NCI-H1417 treated with DMSO at 0.1 percent for 48 hours (cell line): ENCODE measurements at regions not wholly inside any gene's neighbourhood (a gene's known extent, or its start where the extent isn't known, plus 50 kb on each side); places are given as distances from the start of the nearest gene placed in this dataset.
"Not testable (repeated sequence)": the region's sequence is repeated elsewhere in the genome, so short reads cannot be mapped to it uniquely, and the experiment has no call there.

Source experiments
- DNase-seq: peaks from one replicate; lab custom pipeline; 2025; lab: John Stamatoyannopoulos, UW

DNA sequence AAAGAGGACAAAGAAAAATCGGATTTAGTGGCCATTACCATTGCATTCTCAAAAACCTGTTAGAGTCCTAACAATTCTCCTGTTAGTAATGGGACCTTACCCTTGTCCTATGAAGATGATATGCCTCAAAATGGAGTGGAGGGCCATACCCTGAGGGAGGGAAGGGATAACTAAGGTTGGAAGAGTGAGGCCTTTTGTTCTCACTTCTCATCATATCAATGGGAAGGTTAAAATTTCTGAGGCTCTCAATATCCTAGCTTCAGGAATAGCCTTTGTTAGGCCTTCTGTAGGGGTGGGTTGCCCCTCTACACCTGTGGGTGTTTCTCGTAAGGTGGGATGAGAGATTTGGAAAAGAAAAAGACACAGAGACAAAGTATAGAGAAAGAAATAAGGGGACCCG lies 109.4 kb upstream of the SGIP1 start:
- not testable (repeated sequence) for DNase-seq

DNA sequence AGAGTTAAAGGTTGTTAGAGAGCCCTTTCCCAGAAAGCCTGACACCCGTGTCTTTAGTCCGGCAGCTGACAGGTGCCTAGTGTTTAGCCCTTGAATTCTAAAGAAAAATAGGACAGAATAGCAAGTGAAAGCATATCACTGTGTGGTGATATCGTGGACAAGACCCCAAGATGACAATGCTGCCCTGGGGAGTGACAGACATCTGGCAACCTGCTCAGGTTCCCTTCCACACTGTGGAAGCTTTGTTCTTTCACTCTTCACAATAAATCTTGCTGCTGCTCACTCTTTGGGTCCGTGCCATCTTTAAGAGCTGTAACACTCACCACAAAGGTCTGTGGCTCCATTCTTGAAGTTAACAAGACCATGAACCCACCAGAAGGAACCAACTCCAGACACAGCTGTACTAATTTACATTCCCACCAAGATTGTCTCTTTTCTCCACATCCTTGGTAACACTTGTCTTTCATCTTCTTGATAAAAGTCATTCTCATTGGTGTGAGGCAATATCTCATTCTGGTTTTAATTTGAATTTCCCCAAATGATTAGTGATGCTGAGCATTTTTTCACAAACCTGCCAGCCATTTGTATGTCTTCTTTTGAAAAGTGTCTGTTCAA lies 107.6 kb upstream of the SGIP1 start:
- DNase-seq: no peak

DNA sequence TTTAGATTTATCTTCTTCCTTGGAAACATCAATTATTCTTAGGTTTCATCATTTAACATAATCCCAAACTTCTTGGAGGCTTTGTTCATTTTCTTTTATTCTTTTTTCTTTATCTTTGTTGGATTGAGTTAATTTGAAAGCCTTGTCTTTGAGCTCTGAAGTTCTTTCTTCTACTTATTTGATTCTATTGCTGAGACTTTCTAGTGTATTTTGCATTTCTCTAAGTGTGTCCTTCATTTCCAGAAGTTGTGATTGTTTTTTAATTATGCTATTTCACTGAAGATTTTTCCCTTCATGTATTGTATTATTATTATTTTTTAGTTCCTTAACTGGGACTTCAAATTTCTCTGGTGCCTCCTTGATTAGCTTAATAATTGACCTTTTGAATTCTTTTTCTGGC lies 103.1 kb upstream of the SGIP1 start:
- DNase-seq: not testable (repeated sequence)

DNA sequence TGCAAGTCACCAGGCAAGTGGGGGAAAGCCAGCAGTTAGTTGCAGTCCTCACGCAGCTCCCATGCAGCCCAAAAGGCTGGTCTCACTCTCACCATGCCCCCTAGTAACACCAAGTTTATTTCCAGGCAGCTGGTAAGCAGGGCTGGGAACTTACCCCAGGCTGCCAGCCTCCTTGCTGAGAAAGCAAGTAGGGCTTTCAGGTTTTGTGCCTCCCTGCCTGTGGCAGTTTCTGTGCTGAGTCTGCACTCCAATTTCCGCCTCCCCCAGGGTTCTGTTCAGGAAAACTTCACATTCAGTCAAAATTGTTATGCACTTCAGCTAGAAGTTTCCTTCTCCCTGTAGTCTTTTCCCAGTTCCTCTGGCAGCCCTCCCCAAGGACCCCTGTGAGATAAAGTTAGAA lies 102.0 kb upstream of the SGIP1 start:
- DNase-seq: no peak

DNA sequence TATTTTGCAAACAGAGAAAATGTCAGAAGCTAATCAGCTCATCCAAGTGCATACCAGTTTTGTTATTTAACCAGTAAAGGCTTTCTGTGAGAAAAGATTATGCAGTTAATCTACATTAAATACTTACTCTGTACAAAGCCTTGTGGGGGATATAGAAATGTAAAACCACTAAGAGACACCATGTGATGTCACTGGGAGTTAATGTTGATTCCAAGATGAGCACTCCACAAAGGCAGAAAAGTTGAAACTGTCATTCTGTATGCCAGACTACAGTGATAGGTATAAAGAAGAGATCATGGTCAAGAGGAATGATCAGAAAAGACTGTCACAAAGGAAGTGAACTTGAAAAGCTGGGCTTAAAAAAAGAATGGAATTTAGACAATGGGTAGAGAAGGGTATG lies 100.3 kb upstream of the SGIP1 start:
- DNase-seq: no peak

DNA sequence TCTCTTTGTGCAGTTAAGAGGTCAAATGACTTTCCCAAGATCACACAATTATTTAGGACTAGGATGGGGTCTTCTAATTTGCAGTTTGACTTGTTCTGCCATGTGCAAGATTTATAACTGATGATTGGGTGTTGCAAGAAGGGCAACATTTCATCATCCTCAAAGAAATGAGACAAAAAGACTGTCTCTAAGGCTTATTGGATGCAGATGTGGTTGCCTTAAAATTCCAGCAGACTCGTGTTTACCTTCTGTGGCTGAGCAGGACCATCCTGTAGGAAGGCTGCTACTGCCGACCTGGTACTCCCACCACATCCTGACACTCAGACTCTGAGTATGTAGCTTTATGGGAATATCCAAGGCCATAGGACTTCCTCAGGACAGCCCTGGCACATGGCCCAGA lies 99.9 kb upstream of the SGIP1 start:
- DNase-seq: no peak

DNA sequence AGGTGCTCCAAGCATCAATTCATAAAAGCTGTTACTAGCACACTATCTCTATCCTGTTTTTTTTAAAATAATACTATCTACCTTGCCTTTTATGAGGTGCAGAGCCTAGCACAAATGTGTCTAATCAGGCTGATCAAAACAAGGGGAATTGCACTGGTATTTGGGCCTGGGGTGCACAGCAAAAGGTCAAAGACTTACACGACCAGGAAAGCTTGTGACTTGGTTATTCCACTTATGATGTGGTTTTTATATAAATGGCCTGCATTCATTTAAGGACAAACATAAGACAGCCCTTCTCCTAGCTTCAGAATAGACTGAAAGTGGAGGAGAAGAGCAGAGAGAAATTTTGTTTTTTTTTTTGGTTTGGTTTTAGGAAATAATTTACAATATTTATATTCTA lies 98.4 kb upstream of the SGIP1 start:
- DNase-seq: no peak

DNA sequence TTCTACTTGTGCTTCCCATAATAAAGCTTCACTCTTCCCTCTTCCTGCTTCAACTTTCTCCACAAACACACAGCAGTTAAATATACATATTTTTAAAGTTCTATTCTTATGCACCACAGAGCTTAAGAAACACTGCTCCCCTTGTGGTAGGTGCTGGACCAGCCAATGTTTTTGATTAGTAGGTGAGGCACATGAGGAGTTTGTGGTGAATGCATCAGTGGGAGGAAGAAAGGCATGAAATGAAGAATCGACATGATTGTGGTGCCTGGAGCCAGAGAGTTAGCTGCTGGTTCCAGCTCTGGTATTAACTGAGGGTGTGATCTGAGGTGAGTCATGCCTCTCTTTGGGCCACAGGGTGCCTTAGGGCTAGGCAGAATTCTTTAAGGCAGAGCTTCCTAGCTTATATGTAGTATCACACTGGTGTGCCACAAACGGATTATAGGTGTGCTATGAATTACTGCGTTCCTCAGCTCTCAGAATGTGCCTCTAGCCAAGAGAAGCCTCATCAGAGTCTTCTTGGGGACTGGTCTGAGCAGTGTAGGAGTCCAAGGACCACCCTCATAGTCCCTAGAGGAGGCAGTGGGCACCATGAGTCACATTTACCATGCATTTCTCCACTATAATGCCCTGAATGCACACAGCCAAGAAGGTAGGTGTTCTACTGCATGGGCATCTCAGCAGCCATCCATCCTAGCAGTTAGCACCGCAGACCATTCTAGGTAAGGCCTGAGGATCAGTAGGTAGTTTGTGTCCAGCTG lies 97.4 kb upstream of the SGIP1 start:
- DNase-seq: no peak

DNA sequence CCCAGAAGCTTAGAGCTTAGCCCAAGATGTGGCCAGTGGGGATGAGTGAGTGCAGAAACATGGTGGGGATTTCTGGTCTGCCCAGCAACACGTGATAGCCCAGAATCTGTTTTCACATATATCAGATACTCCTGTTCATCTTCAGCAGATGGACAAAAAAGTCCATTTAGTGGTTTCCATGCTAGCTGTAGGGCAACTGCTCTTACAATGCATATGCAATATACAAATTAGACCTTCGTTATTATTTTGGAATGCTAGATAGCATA lies 96.9 kb upstream of the SGIP1 start:
- DNase-seq: no peak

DNA sequence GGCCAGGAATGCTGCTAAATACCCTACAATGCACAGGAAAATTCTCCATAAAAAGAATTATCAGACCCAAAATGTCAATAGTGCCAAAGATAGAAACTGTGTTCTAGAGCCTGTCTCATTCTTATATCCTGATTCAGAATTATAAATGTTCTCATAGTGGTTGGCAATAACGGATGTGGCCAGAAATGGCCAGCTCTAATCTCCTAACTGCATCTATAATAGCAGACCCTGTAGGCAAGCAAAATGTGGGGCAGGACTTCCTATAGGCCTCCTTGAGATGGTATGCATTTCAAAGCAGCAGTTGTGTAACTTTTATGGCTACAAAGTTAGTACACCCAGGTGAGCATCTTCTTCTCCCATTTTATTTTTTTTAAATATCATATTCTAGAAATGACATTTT lies 95.9 kb upstream of the SGIP1 start:
- no peak for DNase-seq

DNA sequence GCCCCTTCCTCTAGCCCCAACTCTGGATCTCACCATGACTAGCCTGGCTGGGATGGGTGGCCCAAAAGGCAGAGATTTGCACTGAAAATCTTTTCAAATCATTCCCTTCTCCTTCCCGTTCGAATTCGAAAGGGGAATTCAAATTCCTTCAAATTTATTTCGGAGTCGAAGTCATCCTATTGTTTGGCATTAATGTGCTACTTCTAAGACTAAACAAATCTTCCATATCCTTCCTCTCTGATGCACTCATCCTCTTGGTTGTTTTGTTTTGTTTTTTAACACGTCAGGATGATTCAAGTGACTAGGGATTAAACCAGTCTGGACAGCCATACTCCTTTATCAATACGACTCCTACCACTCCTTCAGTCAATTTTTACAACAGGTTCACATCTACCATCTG lies 95.5 kb upstream of the SGIP1 start:
- no peak for DNase-seq

DNA sequence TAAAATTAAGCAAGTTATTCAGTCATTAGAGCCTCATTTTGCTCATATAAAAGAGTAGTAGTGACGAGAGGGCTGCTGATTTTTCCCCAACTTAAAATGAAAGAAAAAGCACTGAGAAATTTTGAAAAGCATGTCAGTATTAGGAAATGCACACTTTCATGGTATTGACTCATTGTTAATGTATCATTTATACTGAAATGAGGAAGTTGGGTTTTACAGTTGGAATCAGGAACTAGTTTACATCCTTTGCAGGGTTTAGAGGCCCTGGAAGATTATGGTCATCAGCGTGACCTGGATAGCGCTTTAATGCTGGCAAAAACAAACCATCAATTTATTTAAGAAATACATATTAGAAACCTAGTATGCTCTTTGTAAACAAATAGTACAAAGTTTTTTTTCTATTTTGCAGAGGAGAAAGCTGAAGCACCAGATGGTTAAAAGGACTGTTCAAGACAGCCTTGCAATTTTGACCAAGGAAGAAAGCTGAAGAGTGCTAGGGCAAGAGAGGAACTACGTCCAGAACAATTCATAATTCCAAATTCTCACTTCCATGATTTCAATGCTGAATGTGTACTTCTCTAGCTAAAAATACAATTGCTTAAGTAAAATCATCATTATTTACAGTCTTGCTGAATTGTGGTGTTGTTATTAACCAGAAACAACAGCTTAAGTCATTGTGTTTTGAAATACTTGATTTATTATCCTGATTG lies 94.8 kb upstream of the SGIP1 start:
- DNase-seq: no peak

DNA sequence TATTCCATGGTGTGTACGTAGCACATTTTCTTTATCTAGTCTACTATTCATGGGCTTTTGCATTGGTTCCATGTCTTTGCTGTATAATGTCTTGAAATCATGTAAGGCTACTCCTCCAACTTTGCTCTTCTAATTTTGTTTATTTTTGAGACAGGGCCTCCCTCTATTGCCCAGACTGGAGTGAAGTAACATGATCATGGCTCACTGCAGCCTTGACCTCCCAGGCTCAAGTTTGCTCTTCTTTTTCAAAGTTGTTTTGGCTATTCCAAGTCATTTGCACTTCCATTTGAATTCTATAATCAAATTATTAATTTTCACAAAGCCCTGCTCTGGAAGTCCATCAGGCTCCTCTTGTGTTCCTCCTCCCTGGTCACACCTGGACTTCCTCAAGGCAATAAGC lies 90.2 kb upstream of the SGIP1 start:
- no peak for DNase-seq

DNA sequence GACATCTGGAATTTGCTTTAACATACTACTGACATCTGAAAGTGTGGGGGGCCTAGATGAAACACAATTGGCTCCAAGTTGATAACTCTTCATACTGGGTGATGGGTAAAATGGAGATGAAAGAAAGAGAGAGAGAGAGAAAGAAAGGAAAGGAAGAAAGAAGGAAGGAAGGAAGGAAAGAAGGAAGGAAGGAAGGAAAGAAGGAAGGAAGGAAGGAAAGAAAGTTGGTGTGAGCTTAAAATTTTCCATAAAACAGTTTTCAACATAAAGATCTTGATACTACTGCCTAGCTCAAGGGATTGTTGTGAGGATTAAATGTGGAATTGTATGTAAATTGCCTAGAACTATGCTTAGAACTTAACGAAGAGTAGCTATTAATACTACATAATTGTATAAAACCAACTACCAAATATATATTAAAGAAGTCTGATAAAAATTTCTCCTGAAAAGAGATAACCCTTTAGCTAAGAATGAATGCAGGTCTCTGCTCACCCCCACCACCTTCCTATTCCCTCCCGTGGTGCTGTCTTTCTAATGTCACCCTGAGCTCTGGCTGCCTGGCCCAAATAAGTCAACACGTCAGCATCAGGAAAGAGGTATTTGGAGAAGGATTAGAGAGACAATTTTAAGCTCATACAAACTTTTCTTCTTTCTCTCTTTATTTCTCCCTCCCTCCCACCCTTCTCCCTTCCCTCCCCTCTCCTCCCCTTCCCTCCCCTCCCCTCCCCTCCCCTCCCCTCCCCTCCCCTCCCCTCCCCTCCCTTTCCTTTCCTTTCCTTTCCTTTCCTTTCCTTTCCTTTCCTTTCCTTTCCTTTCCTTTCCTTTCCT lies 89.3 kb upstream of the SGIP1 start:
- DNase-seq: no peak

DNA sequence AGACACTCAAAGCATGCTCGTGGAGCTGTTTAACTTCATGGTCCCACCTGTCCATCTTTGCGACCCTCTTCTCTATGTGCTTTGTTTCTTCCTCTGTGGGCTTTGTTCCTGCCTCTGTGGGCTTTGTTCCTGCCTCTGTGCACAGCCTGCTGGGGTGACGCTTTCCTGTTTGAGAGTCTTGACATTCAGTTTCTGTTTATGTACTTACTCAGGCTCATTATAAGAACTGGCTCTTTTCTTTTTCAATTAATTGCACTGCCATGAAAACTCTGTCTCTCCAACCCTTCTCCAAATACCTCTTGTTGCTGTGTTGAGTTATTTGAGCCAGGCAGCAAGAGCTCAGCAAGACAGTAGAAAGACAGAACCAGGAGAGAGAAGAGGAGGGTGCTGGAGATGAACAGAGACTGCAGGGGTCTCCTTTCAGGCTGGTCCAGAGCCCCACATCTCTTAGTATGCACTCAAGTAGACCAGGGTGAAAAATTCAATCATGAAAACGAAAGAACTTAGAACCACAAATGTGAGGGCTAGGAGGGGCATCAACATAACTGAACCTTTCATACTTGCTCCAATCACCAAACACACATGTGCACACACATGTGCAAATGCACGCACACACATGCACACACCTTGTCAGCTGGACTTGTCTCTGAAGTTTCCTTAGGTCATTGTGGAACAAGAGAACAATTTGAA lies 88.3 kb upstream of the SGIP1 start:
- no peak for DNase-seq

DNA sequence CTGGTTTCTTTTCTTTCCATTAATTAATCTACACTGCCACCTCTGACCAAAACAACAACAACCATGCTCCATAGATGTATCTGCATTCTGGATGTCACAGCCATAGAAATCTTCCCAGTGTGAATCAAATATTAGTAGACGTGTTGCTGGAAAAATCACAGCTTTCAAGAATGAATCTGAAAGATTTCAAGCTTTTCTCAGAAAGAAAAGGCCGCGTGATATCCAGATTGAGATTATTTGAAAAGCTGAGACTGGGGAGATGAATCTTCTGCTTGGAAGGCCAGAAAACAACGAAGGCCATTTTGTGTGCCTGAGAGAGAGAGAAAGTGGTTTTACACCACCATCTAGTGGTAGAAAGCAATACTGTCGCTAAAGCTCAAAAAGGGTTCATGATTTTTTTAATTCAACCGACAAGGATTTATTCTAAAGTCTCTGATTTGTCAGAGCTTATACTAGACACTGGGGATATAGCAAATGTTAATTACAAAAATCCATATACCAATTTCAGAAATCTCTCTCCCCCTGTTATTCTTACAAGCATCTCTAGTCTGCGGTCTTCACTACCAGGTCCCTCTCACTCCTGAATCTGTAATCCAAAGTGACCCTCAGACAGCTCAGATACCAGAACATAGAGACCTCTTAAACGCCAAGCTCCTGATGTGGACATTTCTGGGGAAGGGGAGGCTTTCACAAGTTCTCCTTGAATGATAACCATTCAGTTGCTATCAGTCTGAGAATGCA lies 87.5 kb upstream of the SGIP1 start:
- peak; percentile 51 for DNase-seq

DNA sequence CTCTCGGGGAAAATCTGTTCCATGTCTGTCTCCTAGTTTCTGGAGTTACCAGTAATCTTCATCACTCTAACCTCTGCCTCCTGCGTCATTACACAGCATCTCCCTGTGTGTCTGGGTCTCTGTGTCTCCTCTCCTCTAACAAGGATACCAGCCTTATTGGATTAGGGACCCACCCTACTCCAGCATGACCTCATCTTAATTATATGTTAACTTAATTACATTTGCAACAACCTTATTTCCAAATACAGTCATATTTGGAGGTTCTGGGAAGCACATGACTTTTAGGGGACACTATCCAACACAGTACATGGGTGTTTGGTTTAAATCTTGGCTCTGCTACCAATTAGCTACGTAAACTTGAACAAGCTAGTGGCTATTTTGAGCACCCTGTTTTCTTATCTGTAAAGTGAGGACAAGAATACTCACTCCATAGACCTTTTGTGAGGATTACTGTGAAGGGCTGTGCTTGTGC lies 83.9 kb upstream of the SGIP1 start:
- no peak for DNase-seq

DNA sequence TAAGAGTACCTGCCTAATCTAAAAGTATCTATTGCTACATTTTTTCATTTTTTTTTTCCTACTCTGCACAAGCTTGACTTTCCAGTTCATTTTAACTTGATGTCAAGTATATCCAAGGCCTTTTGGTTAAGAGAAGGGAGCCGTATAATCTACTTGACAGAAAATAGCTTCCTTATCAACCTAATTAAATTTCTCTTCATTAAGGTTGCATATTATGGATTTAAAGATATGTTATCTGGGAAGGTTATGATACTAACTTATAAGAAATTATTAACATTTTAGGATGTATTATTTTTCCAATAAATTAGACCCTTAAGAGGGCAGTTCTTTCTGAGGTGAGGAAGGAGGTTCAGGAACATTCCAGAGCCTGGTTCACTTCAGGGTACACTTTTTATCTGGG lies 83.1 kb upstream of the SGIP1 start:
- DNase-seq: no peak

DNA sequence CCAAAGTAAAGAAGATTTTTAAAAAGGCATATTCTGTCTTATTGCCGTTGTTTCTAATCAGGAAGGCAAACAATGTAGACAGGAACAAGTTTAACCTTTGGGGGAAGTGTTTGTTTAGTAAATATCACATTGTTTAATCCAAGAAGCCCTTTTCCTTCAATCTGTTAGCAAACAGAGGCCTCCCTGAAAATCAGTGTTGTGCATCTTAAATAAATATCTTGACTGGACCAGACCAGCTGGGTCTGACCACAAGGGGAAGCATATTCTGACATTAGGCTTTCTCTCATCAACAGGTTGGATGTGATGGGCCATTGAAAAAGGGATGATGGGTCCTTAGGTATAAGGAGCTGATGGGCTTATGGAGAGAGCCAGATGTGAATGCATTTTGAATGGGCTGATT lies 81.8 kb upstream of the SGIP1 start:
- DNase-seq: no peak

DNA sequence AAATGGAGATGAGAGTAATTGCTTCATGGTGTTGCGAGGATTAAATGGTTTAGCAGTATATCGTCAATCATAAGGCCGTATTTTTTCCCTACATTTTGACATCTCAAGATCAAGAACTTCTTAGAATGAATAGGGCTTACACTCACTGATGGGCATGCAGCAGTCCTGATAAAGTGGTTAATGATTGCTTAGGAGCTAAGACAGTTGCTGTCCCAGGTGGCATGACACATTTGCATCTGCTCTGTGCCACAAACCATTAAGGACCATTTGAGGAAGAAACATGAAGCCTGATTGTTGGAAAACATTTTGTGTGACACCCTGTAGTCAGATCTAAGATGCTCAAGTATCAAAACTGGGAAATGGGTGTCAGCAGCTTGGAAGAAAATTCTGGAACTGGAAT lies 81.0 kb upstream of the SGIP1 start:
- DNase-seq: no peak

DNA sequence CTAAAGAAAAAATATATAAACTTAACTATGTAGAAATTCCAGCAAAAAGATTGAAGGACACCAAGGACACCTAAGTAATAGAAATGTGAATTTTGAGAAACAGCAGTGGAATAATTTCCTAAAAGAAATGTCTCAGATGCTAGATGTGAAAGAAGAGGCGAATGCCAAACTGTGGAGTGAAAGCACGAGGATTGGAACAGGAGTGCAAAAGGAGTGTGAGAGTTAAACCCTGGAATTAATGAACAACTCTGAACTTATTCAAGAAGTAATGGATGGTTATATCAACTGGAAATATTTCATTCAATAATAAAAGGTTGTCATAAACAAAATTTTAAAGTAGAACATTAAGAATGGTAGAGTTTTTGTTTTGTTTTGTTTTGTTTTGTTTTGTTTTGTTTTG lies 78.5 kb upstream of the SGIP1 start:
- DNase-seq: no peak
